Naive thymus-derived CD8-positive, alpha-beta T cell (primary cell): ENCODE measurements at regions not wholly inside any gene's neighbourhood (a gene's known extent, or its start where the extent isn't known, plus 50 kb on each side); places are given as distances from the start of the nearest gene placed in this dataset.

Source experiments
- ATAC-seq, 2 donors: fragments of 150-1000 bp; cut with Tn5 transposase in 1 of 2; sonication (Bioruptor Pico), chemical (Tn5 transposase) in 1 of 2; 1 replicate in 1 of 2; 2 replicates in 1 of 2; pipeline ENCODE4 v1.10.0; 2021; ENCODE audit warnings: mild to moderate bottlenecking in 2 of 2, moderate library complexity in 2 of 2
- POLR2A ChIA-PET: fragments of 350-600 bp; sonication (Branson Sonifier 250); formaldehyde crosslinking; loops from one replicate; lab custom pipeline; 2021; ENCODE audit warnings: antibody characterized with exemption; lab: Charles Lee
- DNase-seq, 10 donors: peaks; one replicate each; pipeline versions ENCODE4 v3.0.0 to v3.0.0-alpha.2; 2020 to 2022
- H3K27ac Mint-ChIP-seq, 10 donors: one replicate each; pipeline ENCODE4 v1.8.0; 2020 to 2022; ENCODE audit warnings: mild to moderate bottlenecking in 10 of 10, mixed read lengths in 10 of 10, moderate library complexity in 4 of 10, inconsistent platforms in 1 of 10
- H3K27me3 Mint-ChIP-seq, 5 donors: one replicate each; pipeline ENCODE4 v1.8.0; 2021 to 2022; ENCODE audit warnings: mixed read lengths in 5 of 5
- H3K36me3 Mint-ChIP-seq, 3 donors: one replicate each; pipeline ENCODE4 v1.8.0; 2020 to 2022; ENCODE audit warnings: mixed read lengths in 3 of 3, mild to moderate bottlenecking in 2 of 3, inconsistent platforms in 1 of 3
- H3K4me1 Mint-ChIP-seq, 4 donors: one replicate each; pipeline ENCODE4 v1.8.0; 2021 to 2022; ENCODE audit warnings: mixed read lengths in 4 of 4
- H3K4me3 Mint-ChIP-seq, 10 donors: one replicate each; pipeline ENCODE4 v1.8.0; 2020 to 2022; ENCODE audit warnings: mild to moderate bottlenecking in 10 of 10, mixed read lengths in 10 of 10, moderate library complexity in 6 of 10, inconsistent platforms in 1 of 10
- H3K9me3 Mint-ChIP-seq, 9 donors: one replicate each; pipeline ENCODE4 v1.8.0; 2020 to 2022; ENCODE audit warnings: mixed read lengths in 9 of 9, mild to moderate bottlenecking in 3 of 9, inconsistent platforms in 1 of 9, moderate library complexity in 1 of 9

GRCh38 chr14:82113007-82113406 lies 579.4 kb upstream of the SEL1L start:
- Mint-ChIP-seq H3K4me1 (no peaks in the 10 kb centered on the region), H3K9me3 (peaks cover 2 to 11% (median 5%) of the 10 kb centered on the region in 9 donors), H3K27me3 (no peaks in the 10 kb centered on the region), H3K4me3 (no peak overlapping the region), H3K27ac (no peak overlapping the region), H3K36me3 (no peaks in the 10 kb centered on the region)
- POLR2A ChIA-PET = no interaction called here
- no peak for ATAC-seq
- no peak for DNase-seq

- no peak for ATAC-seq
- no peaks in the 10 kb centered on the region for H3K4me1 Mint-ChIP-seq
- POLR2A ChIA-PET = no interaction called here
These were observed 580.1 kb upstream of the SEL1L start for GRCh38 chr14:82113710-82114109.

GRCh38 chr14:82116721-82117120 lies 583.1 kb upstream of the SEL1L start:
- Mint-ChIP-seq H3K4me1 (no peaks in the 10 kb centered on the region), H3K27me3 (no peaks in the 10 kb centered on the region), H3K36me3 (no peaks in the 10 kb centered on the region), H3K4me3 (no peak overlapping the region), H3K27ac (no peak overlapping the region), H3K9me3 (peaks cover 3 to 21% (median 6%) of the 10 kb centered on the region in 9 donors)
- POLR2A ChIA-PET = no interaction called here
- ATAC-seq (no peak), DNase-seq (no peak)

More at GRCh38 chr14:82113710-82114109, 580.1 kb upstream of the SEL1L start:
- H3K9me3 Mint-ChIP-seq = peaks cover 3 to 15% (median 6%) of the 10 kb centered on the region in 9 donors
- no peak for DNase-seq
- no peaks in the 10 kb centered on the region for H3K36me3 Mint-ChIP-seq
- H3K27me3 Mint-ChIP-seq = no peaks in the 10 kb centered on the region
- H3K27ac Mint-ChIP-seq = no peak overlapping the region
- H3K4me3 Mint-ChIP-seq = no peak overlapping the region

- Mint-ChIP-seq H3K36me3 (no peaks in the 10 kb centered on the region), H3K27me3 (no peaks in the 10 kb centered on the region), H3K9me3 (peaks cover 0 to 16% (median 6%) of the 10 kb centered on the region in 9 donors), H3K4me1 (no peaks in the 10 kb centered on the region), H3K4me3 (no peak overlapping the region), H3K27ac (no peak overlapping the region)
- DNase-seq = no peak
- ATAC-seq = no peak
- POLR2A ChIA-PET = no interaction called here
These were observed 589.0 kb upstream of the SEL1L start for GRCh38 chr14:82122655-82123054.

GRCh38 chr14:82124511-82124910 lies 590.9 kb upstream of the SEL1L start:
- H3K4me3 Mint-ChIP-seq = no peak overlapping the region
- DNase-seq (no peak), ATAC-seq (no peak)
- no peaks in the 10 kb centered on the region for H3K36me3 Mint-ChIP-seq
- no peak overlapping the region for H3K27ac Mint-ChIP-seq
- H3K4me1 Mint-ChIP-seq = no peaks in the 10 kb centered on the region
- peaks cover 0 to 12% (median 2%) of the 10 kb centered on the region in 9 donors for H3K9me3 Mint-ChIP-seq
- H3K27me3 Mint-ChIP-seq = no peaks in the 10 kb centered on the region
- POLR2A ChIA-PET = no interaction called here

GRCh38 chr14:82126006-82126405 lies 592.4 kb upstream of the SEL1L start:
- Mint-ChIP-seq H3K4me1 (no peaks in the 10 kb centered on the region), H3K27ac (no peak overlapping the region), H3K9me3 (peaks cover 0 to 14% (median 5%) of the 10 kb centered on the region in 9 donors), H3K27me3 (no peaks in the 10 kb centered on the region), H3K36me3 (no peaks in the 10 kb centered on the region), H3K4me3 (no peak overlapping the region)
- DNase-seq (no peak), ATAC-seq (no peak)
- POLR2A ChIA-PET = no interaction called here

GRCh38 chr14:82134411-82134810 lies 600.8 kb upstream of the SEL1L start:
- Mint-ChIP-seq H3K9me3 (peaks cover 0 to 19% (median 8%) of the 10 kb centered on the region in 9 donors), H3K4me1 (no peaks in the 10 kb centered on the region), H3K27me3 (no peaks in the 10 kb centered on the region), H3K4me3 (no peak overlapping the region), H3K27ac (no peak overlapping the region), H3K36me3 (no peaks in the 10 kb centered on the region)
- POLR2A ChIA-PET = no interaction called here
- ATAC-seq = no peak
- DNase-seq = no peak

GRCh38 chr14:82138431-82138830 lies 604.8 kb upstream of the SEL1L start:
- no peaks in the 10 kb centered on the region for H3K27me3 Mint-ChIP-seq
- peaks cover 0 to 14% (median 0%) of the 10 kb centered on the region in 3 donors for H3K36me3 Mint-ChIP-seq
- H3K27ac Mint-ChIP-seq = no peak overlapping the region
- POLR2A ChIA-PET = no interaction called here
- peaks cover 6 to 26% (median 20%) of the 10 kb centered on the region in 9 donors for H3K9me3 Mint-ChIP-seq
- ATAC-seq (no peak), DNase-seq (no peak)
- no peaks in the 10 kb centered on the region for H3K4me1 Mint-ChIP-seq
- H3K4me3 Mint-ChIP-seq = no peak overlapping the region

GRCh38 chr14:82146846-82147245 lies 613.2 kb upstream of the SEL1L start:
- DNase-seq (no peak), ATAC-seq (no peak)
- Mint-ChIP-seq H3K36me3 (no peaks in the 10 kb centered on the region), H3K9me3 (peaks cover 0 to 10% (median 5%) of the 10 kb centered on the region in 9 donors), H3K4me1 (no peaks in the 10 kb centered on the region), H3K27me3 (no peaks in the 10 kb centered on the region), H3K27ac (no peak overlapping the region), H3K4me3 (no peak overlapping the region)
- POLR2A ChIA-PET = no interaction called here

GRCh38 chr14:82153689-82154088 lies 620.0 kb upstream of the SEL1L start:
- POLR2A ChIA-PET = no interaction called here
- no peak overlapping the region for H3K4me3 Mint-ChIP-seq
- DNase-seq = no peak
- H3K27me3 Mint-ChIP-seq = no peaks in the 10 kb centered on the region
- no peak for ATAC-seq
- no peaks in the 10 kb centered on the region for H3K36me3 Mint-ChIP-seq
- H3K27ac Mint-ChIP-seq = no peak overlapping the region
- peaks cover 0 to 16% (median 4%) of the 10 kb centered on the region in 9 donors for H3K9me3 Mint-ChIP-seq
- no peaks in the 10 kb centered on the region for H3K4me1 Mint-ChIP-seq

- no peaks in the 10 kb centered on the region for H3K27me3 Mint-ChIP-seq
These were observed 626.0 kb upstream of the SEL1L start for GRCh38 chr14:82159624-82160023.

GRCh38 chr14:82180139-82180538 lies 646.5 kb upstream of the SEL1L start:
- POLR2A ChIA-PET = no interaction called here
- Mint-ChIP-seq H3K9me3 (peaks cover 0 to 41% (median 8%) of the 10 kb centered on the region in 9 donors), H3K4me3 (no peak overlapping the region), H3K36me3 (no peaks in the 10 kb centered on the region), H3K4me1 (no peaks in the 10 kb centered on the region), H3K27me3 (no peaks in the 10 kb centered on the region), H3K27ac (no peak overlapping the region)
- ATAC-seq = no peak
- DNase-seq = no peak

More at GRCh38 chr14:82159624-82160023, 626.0 kb upstream of the SEL1L start:
- no peaks in the 10 kb centered on the region for H3K36me3 Mint-ChIP-seq
- H3K4me1 Mint-ChIP-seq = no peaks in the 10 kb centered on the region
- no peak for ATAC-seq
- no peak overlapping the region for H3K27ac Mint-ChIP-seq
- peaks cover 0 to 34% (median 8%) of the 10 kb centered on the region in 9 donors for H3K9me3 Mint-ChIP-seq
- POLR2A ChIA-PET = no interaction called here
- H3K4me3 Mint-ChIP-seq = no peak overlapping the region
- no peak for DNase-seq

GRCh38 chr14:82182646-82183045 lies 649.0 kb upstream of the SEL1L start:
- ATAC-seq = no peak
- Mint-ChIP-seq H3K36me3 (no peaks in the 10 kb centered on the region), H3K4me3 (no peak overlapping the region), H3K27me3 (no peaks in the 10 kb centered on the region), H3K27ac (no peak overlapping the region), H3K4me1 (no peaks in the 10 kb centered on the region), H3K9me3 (peaks cover 0 to 36% (median 11%) of the 10 kb centered on the region in 9 donors)
- POLR2A ChIA-PET = no interaction called here
- DNase-seq = no peak

GRCh38 chr14:82190742-82191141 lies 657.1 kb upstream of the SEL1L start:
- H3K9me3 Mint-ChIP-seq = peaks cover 1 to 27% (median 13%) of the 10 kb centered on the region in 9 donors
- no peak overlapping the region for H3K4me3 Mint-ChIP-seq
- POLR2A ChIA-PET = no interaction called here
- no peak overlapping the region for H3K27ac Mint-ChIP-seq
- H3K4me1 Mint-ChIP-seq = no peaks in the 10 kb centered on the region
- no peaks in the 10 kb centered on the region for H3K36me3 Mint-ChIP-seq
- no peak for DNase-seq
- no peaks in the 10 kb centered on the region for H3K27me3 Mint-ChIP-seq
- no peak for ATAC-seq
